SK-N-SH (cell line): ENCODE measurements at regions not wholly inside any gene's neighbourhood (a gene's known extent, or its start where the extent isn't known, plus 50 kb on each side); places are given as distances from the start of the nearest gene placed in this dataset.

Source experiments
- EP300 ChIP-seq, 2 experiments: IDR thresholded peaks; 2 replicates each; pipeline versions ENCODE4 v1.4.0 to v1.6.1; 2012; ENCODE audit warnings: borderline replicate concordance in 1 of 2, low read depth in 1 of 2, low read length in 1 of 2
- EZH2phosphoT487 ChIP-seq: fragments of 200-600 bp; sonication (generic); IDR thresholded peaks from 2 replicates; pipeline ENCODE4 v1.6.1; 2017; ENCODE audit warnings: low read depth, mixed run types, mild to moderate bottlenecking, antibody characterized with exemption, moderate library complexity, borderline replicate concordance
- FOXM1 ChIP-seq: IDR thresholded peaks from 2 replicates; pipeline ENCODE4 v1.4.0; 2012; ENCODE audit warnings: low read depth, mild to moderate bottlenecking
- JUND ChIP-seq: IDR thresholded peaks from 2 replicates; pipeline ENCODE4 v1.4.0; 2012
- NRF1 ChIP-seq: IDR thresholded peaks from 2 replicates; pipeline ENCODE4 v1.6.1; 2012; ENCODE audit warnings: low read depth, mild to moderate bottlenecking, low read length
- POLR2AphosphoS5 ChIP-seq: IDR thresholded peaks from 2 replicates; pipeline ENCODE4 v1.6.1; 2012; ENCODE audit warnings: low read depth, low read length
- RCOR1 ChIP-seq: fragments of 150-350 bp; IDR thresholded peaks from 2 replicates; pipeline ENCODE4 v1.6.1; 2017; ENCODE audit warnings: antibody characterized with exemption, low read length
- TF ChIP-seq, protein P1 (sequence below): fragments of 200-600 bp; sonication (generic); IDR thresholded peaks from 2 replicates; pipeline ENCODE4 v1.6.1; 2017; ENCODE audit warnings: antibody characterized with exemption, mild to moderate bottlenecking, moderate library complexity
- TF ChIP-seq, protein P2 (sequence below): IDR thresholded peaks from 2 replicates; pipeline ENCODE4 v1.4.0; 2012; ENCODE audit warnings: low read depth

- TF ChIP-seq EP300 (IDR thresholded peaks at IDR 0.05; ENCODE audit: borderline replicate concordance in 1 of 2, low read depth in 1 of 2, low read length in 1 of 2): no peak
- TF ChIP-seq, protein P1, sequence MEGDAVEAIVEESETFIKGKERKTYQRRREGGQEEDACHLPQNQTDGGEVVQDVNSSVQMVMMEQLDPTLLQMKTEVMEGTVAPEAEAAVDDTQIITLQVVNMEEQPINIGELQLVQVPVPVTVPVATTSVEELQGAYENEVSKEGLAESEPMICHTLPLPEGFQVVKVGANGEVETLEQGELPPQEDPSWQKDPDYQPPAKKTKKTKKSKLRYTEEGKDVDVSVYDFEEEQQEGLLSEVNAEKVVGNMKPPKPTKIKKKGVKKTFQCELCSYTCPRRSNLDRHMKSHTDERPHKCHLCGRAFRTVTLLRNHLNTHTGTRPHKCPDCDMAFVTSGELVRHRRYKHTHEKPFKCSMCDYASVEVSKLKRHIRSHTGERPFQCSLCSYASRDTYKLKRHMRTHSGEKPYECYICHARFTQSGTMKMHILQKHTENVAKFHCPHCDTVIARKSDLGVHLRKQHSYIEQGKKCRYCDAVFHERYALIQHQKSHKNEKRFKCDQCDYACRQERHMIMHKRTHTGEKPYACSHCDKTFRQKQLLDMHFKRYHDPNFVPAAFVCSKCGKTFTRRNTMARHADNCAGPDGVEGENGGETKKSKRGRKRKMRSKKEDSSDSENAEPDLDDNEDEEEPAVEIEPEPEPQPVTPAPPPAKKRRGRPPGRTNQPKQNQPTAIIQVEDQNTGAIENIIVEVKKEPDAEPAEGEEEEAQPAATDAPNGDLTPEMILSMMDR: no peak
- no peak for TF ChIP-seq RCOR1
- no peak for TF ChIP-seq NRF1
- no peak for TF ChIP-seq FOXM1
- TF ChIP-seq, protein P2, sequence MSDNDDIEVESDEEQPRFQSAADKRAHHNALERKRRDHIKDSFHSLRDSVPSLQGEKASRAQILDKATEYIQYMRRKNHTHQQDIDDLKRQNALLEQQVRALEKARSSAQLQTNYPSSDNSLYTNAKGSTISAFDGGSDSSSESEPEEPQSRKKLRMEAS: no peak
- no peak for TF ChIP-seq JUND
- no peak for TF ChIP-seq EZH2phosphoT487
- TF ChIP-seq POLR2AphosphoS5: no peak
Measured at GRCh38 chrX:125533352-125533751, 213.7 kb downstream of the TEX13C start.
